ENCODE measurements at regions not wholly inside any gene's neighbourhood (a gene's known extent, or its start where the extent isn't known, plus 50 kb on each side); places are given as distances from the start of the nearest gene placed in this dataset.

DNA sequence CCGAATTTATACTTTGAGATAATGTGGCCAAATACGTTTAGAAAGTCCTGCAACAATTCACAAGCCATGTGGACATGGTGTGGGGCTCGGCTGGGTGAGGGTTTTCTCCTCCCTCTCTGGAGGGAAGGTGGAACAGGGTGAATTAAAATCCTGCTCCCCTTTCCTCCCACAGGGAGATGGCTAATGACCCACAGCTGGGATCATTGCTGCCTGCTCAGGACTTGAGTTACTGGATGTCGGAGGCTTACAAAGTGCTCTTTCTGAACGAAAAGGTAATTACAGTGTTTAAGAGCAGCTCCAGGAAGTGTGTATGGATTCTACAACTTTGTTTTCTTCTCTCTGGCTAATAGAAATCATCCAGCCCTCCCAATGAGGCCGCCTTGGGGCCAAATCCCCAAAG is 97.9 kb upstream of the ALKAL2 start:
- TF ChIP-seq, protein P1, sequence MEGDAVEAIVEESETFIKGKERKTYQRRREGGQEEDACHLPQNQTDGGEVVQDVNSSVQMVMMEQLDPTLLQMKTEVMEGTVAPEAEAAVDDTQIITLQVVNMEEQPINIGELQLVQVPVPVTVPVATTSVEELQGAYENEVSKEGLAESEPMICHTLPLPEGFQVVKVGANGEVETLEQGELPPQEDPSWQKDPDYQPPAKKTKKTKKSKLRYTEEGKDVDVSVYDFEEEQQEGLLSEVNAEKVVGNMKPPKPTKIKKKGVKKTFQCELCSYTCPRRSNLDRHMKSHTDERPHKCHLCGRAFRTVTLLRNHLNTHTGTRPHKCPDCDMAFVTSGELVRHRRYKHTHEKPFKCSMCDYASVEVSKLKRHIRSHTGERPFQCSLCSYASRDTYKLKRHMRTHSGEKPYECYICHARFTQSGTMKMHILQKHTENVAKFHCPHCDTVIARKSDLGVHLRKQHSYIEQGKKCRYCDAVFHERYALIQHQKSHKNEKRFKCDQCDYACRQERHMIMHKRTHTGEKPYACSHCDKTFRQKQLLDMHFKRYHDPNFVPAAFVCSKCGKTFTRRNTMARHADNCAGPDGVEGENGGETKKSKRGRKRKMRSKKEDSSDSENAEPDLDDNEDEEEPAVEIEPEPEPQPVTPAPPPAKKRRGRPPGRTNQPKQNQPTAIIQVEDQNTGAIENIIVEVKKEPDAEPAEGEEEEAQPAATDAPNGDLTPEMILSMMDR (conservative IDR thresholded peaks at IDR 0.05; ENCODE audit: low read depth, low read length) = no peak
- no peak for TF ChIP-seq EZH2 (IDR thresholded peaks at IDR 0.05; ENCODE audit: low read length, unreplicated experiment)
- TF ChIP-seq EZH2phosphoT487 (IDR thresholded peaks at IDR 0.05; ENCODE audit: borderline replicate concordance, low read length) = no peak

Measured in PC-3 (cell line).